BLaER1 (cell line): ENCODE measurements at regions not wholly inside any gene's neighbourhood (a gene's known extent, or its start where the extent isn't known, plus 50 kb on each side); places are given as distances from the start of the nearest gene placed in this dataset.

Source experiments
- H3K27ac ChIP-seq: shearing (Covaris generic); formaldehyde crosslinking; 2 replicates; pipeline ENCODE4 v1.8.1; 2022
- H3K27me3 ChIP-seq: shearing (Covaris generic); formaldehyde crosslinking; 2 replicates; pipeline ENCODE4 v1.8.1; 2022
- H3K36me3 ChIP-seq: shearing (Covaris generic); formaldehyde crosslinking; 2 replicates; pipeline ENCODE4 v1.8.1; 2022
- H3K4me1 ChIP-seq: shearing (Covaris generic); formaldehyde crosslinking; 2 replicates; pipeline ENCODE4 v1.8.1; 2022
- H3K4me2 ChIP-seq: shearing (Covaris generic); formaldehyde crosslinking; 2 replicates; pipeline ENCODE4 v1.8.1; 2022
- H3K4me3 ChIP-seq: shearing (Covaris generic); formaldehyde crosslinking; 2 replicates; pipeline ENCODE4 v1.8.1; 2022
- H3K9ac ChIP-seq: shearing (Covaris generic); formaldehyde crosslinking; 2 replicates; pipeline ENCODE4 v1.8.1; 2022
- H3K9me3 ChIP-seq: shearing (Covaris generic); formaldehyde crosslinking; 2 replicates; pipeline ENCODE4 v1.8.1; 2022
- H4K20me1 ChIP-seq: shearing (Covaris generic); formaldehyde crosslinking; 2 replicates; pipeline ENCODE4 v1.8.1; 2022
- Cebpa-rat ChIP-seq: shearing (Covaris generic); IDR thresholded peaks from 2 replicates; pipeline ENCODE4 v1.8.1; 2022

DNA sequence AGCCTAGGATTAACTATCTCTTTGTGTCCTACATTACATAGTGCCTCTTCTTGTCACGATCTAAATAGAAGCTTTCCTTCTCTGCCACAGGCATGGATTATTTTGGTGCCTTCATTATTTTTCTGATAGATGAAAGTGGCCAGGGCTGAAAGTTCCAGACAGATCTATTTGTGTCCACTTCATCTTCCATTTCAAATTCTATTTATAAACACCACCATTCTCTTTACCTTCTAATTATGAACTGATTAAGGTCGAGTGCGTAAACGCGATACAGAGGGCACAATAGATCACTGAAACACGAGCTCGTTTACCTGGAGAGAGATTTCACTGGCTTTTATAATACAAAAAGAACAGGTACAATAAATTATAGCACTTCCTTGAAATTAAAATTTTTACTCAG lies 105.0 kb downstream of the EDEM1 start:
- H3K4me3 ChIP-seq: no peak overlapping the region
- H3K4me2 ChIP-seq: no peak overlapping the region
- H3K4me1 ChIP-seq: no peaks in the 10 kb centered on the region
- TF ChIP-seq Cebpa-rat: no peak
- no peaks in the 10 kb centered on the region for H4K20me1 ChIP-seq
- H3K36me3 ChIP-seq: no peaks in the 10 kb centered on the region
- H3K27me3 ChIP-seq: no peaks in the 10 kb centered on the region
- H3K27ac ChIP-seq: no peak overlapping the region
- peaks cover 10% of the 10 kb centered on the region for H3K9me3 ChIP-seq
- H3K9ac ChIP-seq: no peak overlapping the region

GRCh38 chr3:5293207-5293606 lies 105.7 kb downstream of the EDEM1 start:
- no peak overlapping the region for H3K4me2 ChIP-seq
- H3K9ac ChIP-seq: no peak overlapping the region
- H3K27ac ChIP-seq: no peak overlapping the region
- H3K4me1 ChIP-seq: no peaks in the 10 kb centered on the region
- no peaks in the 10 kb centered on the region for H4K20me1 ChIP-seq
- no peak for TF ChIP-seq Cebpa-rat
- H3K36me3 ChIP-seq: no peaks in the 10 kb centered on the region
- peaks cover 3% of the 10 kb centered on the region; the same call in 1 of the 2 replicates for H3K9me3 ChIP-seq
- no peak overlapping the region for H3K4me3 ChIP-seq
- no peaks in the 10 kb centered on the region for H3K27me3 ChIP-seq

DNA sequence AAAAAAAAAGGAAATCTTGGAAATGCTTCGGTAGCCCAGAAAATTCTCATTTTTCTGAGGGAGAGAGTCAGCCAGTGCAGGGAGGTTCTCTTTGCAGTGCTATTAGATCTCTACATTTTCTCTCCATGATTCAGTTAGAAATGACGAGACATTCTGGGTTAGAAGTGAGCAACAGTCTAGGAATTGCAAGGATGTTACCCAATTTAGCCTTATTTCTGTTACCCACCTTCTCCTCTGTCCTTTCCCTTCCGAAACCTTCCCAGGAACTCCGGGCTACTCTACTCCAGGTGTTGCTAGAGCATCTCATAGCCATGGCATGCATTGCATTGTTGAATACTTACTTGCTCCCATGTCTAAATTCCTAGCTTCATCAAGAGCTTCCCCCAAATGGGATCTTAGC lies 106.8 kb downstream of the EDEM1 start:
- H3K4me3 ChIP-seq: no peak overlapping the region
- H3K27me3 ChIP-seq: no peaks in the 10 kb centered on the region
- H3K4me1 ChIP-seq: no peaks in the 10 kb centered on the region
- H3K9me3 ChIP-seq: no peaks in the 10 kb centered on the region
- no peaks in the 10 kb centered on the region for H4K20me1 ChIP-seq
- H3K36me3 ChIP-seq: no peaks in the 10 kb centered on the region
- H3K27ac ChIP-seq: no peak overlapping the region
- no peak for TF ChIP-seq Cebpa-rat
- H3K9ac ChIP-seq: no peak overlapping the region
- no peak overlapping the region for H3K4me2 ChIP-seq

DNA sequence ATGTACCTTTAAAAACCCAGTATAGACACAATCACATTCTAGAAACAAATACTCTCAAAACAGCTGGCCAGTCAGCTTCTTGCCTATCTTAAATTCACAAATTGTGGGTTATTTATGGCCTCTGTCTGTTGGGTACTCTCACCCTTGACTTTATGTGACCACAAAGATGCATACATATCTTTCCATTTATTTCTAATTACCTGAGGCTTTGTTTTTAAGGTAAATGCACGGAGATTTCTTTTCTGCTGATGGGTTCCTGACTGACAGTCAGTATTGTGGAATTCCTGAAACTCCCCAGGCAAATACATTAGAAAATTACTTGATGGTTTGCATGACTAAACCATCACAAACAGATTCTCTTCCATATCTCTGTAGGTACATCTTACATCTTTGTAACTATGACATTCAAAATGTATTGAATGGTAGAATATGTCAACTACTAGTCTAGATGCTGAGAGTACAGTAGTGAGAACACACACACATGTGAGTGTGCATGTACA lies 107.7 kb downstream of the EDEM1 start:
- no peak for TF ChIP-seq Cebpa-rat
- Histone ChIP-seq H3K4me2 (no peak overlapping the region), H3K36me3 (no peaks in the 10 kb centered on the region), H3K4me1 (no peaks in the 10 kb centered on the region), H3K27ac (no peak overlapping the region), H4K20me1 (no peaks in the 10 kb centered on the region), H3K9ac (no peak overlapping the region), H3K4me3 (no peak overlapping the region), H3K9me3 (no peaks in the 10 kb centered on the region), H3K27me3 (no peaks in the 10 kb centered on the region)

- H3K27me3 ChIP-seq: no peaks in the 10 kb centered on the region
- H3K4me3 ChIP-seq: no peak overlapping the region
- H3K4me1 ChIP-seq: no peaks in the 10 kb centered on the region
- H3K27ac ChIP-seq: no peak overlapping the region
- H3K9me3 ChIP-seq: no peaks in the 10 kb centered on the region
- no peaks in the 10 kb centered on the region for H3K36me3 ChIP-seq
- H3K9ac ChIP-seq: no peak overlapping the region
- no peak overlapping the region for H3K4me2 ChIP-seq
- TF ChIP-seq Cebpa-rat: no peak
- H4K20me1 ChIP-seq: no peaks in the 10 kb centered on the region
These were observed 108.9 kb downstream of the EDEM1 start for GRCh38 chr3:5296362-5296761.

GRCh38 chr3:5297895-5298294 lies 110.4 kb downstream of the EDEM1 start:
- Histone ChIP-seq H3K36me3 (no peaks in the 10 kb centered on the region), H3K4me1 (no peaks in the 10 kb centered on the region), H3K9me3 (no peaks in the 10 kb centered on the region), H4K20me1 (no peaks in the 10 kb centered on the region), H3K4me3 (no peak overlapping the region), H3K27ac (no peak overlapping the region), H3K27me3 (no peaks in the 10 kb centered on the region), H3K9ac (no peak overlapping the region), H3K4me2 (no peak overlapping the region)
- TF ChIP-seq Cebpa-rat: no peak

- Histone ChIP-seq H3K4me1 (no peaks in the 10 kb centered on the region), H3K36me3 (no peaks in the 10 kb centered on the region), H3K9ac (no peak overlapping the region), H4K20me1 (no peaks in the 10 kb centered on the region), H3K27ac (no peak overlapping the region), H3K4me3 (no peak overlapping the region), H3K9me3 (no peaks in the 10 kb centered on the region), H3K27me3 (no peaks in the 10 kb centered on the region), H3K4me2 (no peak overlapping the region)
- TF ChIP-seq Cebpa-rat: no peak
These were observed 110.9 kb downstream of the EDEM1 start for GRCh38 chr3:5298453-5298852.

DNA sequence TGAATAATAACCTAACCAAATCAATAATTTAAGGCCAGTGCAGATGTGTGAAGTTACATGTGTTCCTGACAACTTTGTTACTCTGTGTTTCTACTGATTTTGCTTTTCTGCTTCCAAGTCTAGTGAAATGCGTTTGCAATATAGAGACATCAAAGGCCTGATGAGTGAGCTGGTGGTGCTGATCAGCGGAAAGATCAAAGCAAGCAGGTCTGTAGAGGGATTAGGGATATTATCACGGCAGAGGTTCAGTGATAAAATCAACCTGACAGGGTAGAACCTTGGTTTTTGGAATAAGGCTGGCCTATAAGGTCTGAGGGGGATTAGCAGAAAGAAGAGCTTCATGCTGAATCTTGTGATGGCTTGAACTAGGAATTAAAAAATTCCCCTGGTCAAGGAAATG lies 111.7 kb downstream of the EDEM1 start:
- TF ChIP-seq Cebpa-rat: no peak
- H3K4me3 ChIP-seq: no peak overlapping the region
- H3K27me3 ChIP-seq: no peaks in the 10 kb centered on the region
- H3K9ac ChIP-seq: no peak overlapping the region
- H3K4me2 ChIP-seq: no peak overlapping the region
- no peaks in the 10 kb centered on the region for H3K36me3 ChIP-seq
- no peaks in the 10 kb centered on the region for H4K20me1 ChIP-seq
- H3K4me1 ChIP-seq: no peaks in the 10 kb centered on the region
- no peaks in the 10 kb centered on the region for H3K9me3 ChIP-seq
- no peak overlapping the region for H3K27ac ChIP-seq

DNA sequence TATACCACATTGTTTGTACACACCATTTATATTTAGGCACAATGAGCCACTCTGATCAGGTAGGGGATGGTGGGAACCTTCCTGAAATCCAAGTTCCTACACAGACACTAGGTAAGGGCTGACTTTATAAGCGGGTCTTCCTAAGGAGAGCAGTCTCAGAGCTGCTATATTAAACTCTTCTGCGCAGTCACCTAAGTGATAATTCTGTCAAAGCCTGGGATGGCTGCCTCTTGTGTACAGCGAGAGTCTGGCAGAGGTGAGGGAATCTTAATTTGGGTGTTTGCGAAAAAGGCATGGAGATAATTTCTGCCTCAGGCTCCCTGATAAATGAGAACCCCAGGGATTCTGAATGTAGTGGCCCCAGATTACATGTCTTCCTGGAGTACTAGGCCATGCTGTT lies 113.1 kb downstream of the EDEM1 start:
- Histone ChIP-seq H4K20me1 (no peaks in the 10 kb centered on the region), H3K9me3 (no peaks in the 10 kb centered on the region), H3K4me2 (no peak overlapping the region), H3K4me3 (no peak overlapping the region), H3K4me1 (peaks cover 10% of the 10 kb centered on the region), H3K36me3 (no peaks in the 10 kb centered on the region), H3K9ac (no peak overlapping the region), H3K27me3 (no peaks in the 10 kb centered on the region), H3K27ac (no peak overlapping the region)
- TF ChIP-seq Cebpa-rat: no peak

GRCh38 chr3:5301651-5302297 lies 114.3 kb downstream of the EDEM1 start:
- no peak overlapping the region for H3K27ac ChIP-seq
- no peaks in the 10 kb centered on the region for H4K20me1 ChIP-seq
- H3K36me3 ChIP-seq: no peaks in the 10 kb centered on the region
- peaks cover 12% of the 10 kb centered on the region for H3K4me1 ChIP-seq
- H3K4me2 ChIP-seq: no peak overlapping the region
- no peak for TF ChIP-seq Cebpa-rat
- no peak overlapping the region for H3K9ac ChIP-seq
- no peaks in the 10 kb centered on the region for H3K27me3 ChIP-seq
- no peak overlapping the region for H3K4me3 ChIP-seq
- no peaks in the 10 kb centered on the region for H3K9me3 ChIP-seq

GRCh38 chr3:5302661-5303060 lies 115.2 kb downstream of the EDEM1 start:
- no peak for TF ChIP-seq Cebpa-rat
- Histone ChIP-seq H3K4me2 (no peak overlapping the region), H3K27me3 (no peaks in the 10 kb centered on the region)

More at GRCh38 chr3:5302661-5303060, 115.2 kb downstream of the EDEM1 start:
- no peak overlapping the region for H3K27ac ChIP-seq
- peaks cover 12% of the 10 kb centered on the region for H3K4me1 ChIP-seq
- no peaks in the 10 kb centered on the region for H3K36me3 ChIP-seq
- no peaks in the 10 kb centered on the region for H4K20me1 ChIP-seq
- H3K9ac ChIP-seq: no peak overlapping the region
- H3K4me3 ChIP-seq: no peak overlapping the region
- H3K9me3 ChIP-seq: no peaks in the 10 kb centered on the region
